Nephron (organoid): ENCODE measurements at regions not wholly inside any gene's neighbourhood (a gene's known extent, or its start where the extent isn't known, plus 50 kb on each side); places are given as distances from the start of the nearest gene placed in this dataset.

Source experiments
- H3K27ac Mint-ChIP-seq, 3 experiments: 2 replicates each; pipeline ENCODE4 v1.8.0; 2020; ENCODE audit warnings: mixed read lengths in 3 of 3, mild to moderate bottlenecking in 2 of 3, moderate library complexity in 1 of 3
- H3K27me3 Mint-ChIP-seq: 2 replicates; pipeline ENCODE4 v1.8.0; 2021; ENCODE audit warnings: low read depth, mild to moderate bottlenecking, moderate library complexity, mixed read lengths
- H3K36me3 Mint-ChIP-seq: 2 replicates; pipeline ENCODE4 v1.8.0; 2020; ENCODE audit warnings: low read depth, mixed read lengths
- H3K4me1 Mint-ChIP-seq: 2 replicates; pipeline ENCODE4 v1.8.0; 2020; ENCODE audit warnings: mixed read lengths
- H3K4me3 Mint-ChIP-seq, 3 experiments: 2 replicates each; pipeline ENCODE4 v1.8.0; 2020; ENCODE audit warnings: mild to moderate bottlenecking in 3 of 3, mixed read lengths in 3 of 3, moderate library complexity in 2 of 3
- H3K9me3 Mint-ChIP-seq: 2 replicates; pipeline ENCODE4 v1.8.0; 2020; ENCODE audit warnings: mixed read lengths
- TF ChIP-seq, protein P1 (sequence below), 3 experiments: fragments of 200-600 bp; sonication (generic); IDR thresholded peaks; one replicate each; pipeline ENCODE4 v1.5.0; 2021; ENCODE audit warnings: antibody characterized with exemption in 3 of 3; ENCODE audit not compliant: unreplicated experiment in 3 of 3

DNA sequence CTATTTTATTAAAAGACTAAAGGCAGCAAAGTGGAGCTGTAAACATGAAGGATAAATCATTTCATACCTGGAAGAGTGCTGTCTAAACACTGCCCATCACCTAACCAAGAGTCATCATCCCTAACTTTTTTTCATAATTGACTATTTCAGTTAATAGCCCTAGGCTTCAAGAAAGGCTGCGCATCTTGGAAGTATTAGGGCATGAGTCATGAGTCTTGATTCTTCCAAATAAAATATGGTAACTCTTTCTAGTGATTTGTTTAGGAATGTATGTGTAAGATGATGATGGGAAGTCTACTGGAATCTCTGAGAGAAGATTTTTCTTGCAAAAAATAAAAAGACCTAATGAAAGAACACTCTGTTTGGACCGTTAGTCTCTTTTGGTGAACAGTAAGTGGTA, 207.7 kb upstream of the AHR start:
- Mint-ChIP-seq H3K36me3 (no peaks in the 10 kb centered on the region), H3K27me3 (no peaks in the 10 kb centered on the region), H3K4me1 (no peaks in the 10 kb centered on the region), H3K4me3 (no peak overlapping the region), H3K9me3 (no peaks in the 10 kb centered on the region), H3K27ac (no peak overlapping the region)
- TF ChIP-seq, protein P1, sequence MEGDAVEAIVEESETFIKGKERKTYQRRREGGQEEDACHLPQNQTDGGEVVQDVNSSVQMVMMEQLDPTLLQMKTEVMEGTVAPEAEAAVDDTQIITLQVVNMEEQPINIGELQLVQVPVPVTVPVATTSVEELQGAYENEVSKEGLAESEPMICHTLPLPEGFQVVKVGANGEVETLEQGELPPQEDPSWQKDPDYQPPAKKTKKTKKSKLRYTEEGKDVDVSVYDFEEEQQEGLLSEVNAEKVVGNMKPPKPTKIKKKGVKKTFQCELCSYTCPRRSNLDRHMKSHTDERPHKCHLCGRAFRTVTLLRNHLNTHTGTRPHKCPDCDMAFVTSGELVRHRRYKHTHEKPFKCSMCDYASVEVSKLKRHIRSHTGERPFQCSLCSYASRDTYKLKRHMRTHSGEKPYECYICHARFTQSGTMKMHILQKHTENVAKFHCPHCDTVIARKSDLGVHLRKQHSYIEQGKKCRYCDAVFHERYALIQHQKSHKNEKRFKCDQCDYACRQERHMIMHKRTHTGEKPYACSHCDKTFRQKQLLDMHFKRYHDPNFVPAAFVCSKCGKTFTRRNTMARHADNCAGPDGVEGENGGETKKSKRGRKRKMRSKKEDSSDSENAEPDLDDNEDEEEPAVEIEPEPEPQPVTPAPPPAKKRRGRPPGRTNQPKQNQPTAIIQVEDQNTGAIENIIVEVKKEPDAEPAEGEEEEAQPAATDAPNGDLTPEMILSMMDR (IDR thresholded peaks at IDR 0.05; ENCODE audit: unreplicated experiment in 3 of 3): no peak

DNA sequence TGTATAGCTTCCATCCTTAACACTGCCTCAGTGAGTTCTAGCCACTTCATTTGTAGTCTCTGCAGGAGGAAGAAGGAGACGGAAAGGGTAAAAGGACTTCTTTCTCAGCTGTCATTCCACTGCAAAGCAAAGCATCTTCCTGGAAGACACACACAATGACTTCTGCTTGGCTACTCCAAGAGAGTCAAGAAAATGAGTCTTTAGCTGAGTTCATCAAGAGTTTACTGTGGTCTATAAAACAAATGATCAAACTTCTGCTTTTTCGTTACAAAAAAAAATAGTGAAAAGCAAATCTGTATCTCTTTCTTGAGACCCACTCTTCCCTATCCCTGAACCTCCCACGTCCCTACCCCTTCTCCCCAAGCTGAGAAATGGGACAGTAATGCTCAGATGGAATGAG, 205.0 kb upstream of the AHR start:
- Mint-ChIP-seq H3K4me3 (no peak overlapping the region), H3K27ac (no peak overlapping the region), H3K4me1 (no peaks in the 10 kb centered on the region), H3K27me3 (peaks cover 9% of the 10 kb centered on the region), H3K36me3 (no peaks in the 10 kb centered on the region), H3K9me3 (no peaks in the 10 kb centered on the region)
- TF ChIP-seq, protein P1 (IDR thresholded peaks at IDR 0.05; ENCODE audit: unreplicated experiment in 3 of 3): no peak

DNA sequence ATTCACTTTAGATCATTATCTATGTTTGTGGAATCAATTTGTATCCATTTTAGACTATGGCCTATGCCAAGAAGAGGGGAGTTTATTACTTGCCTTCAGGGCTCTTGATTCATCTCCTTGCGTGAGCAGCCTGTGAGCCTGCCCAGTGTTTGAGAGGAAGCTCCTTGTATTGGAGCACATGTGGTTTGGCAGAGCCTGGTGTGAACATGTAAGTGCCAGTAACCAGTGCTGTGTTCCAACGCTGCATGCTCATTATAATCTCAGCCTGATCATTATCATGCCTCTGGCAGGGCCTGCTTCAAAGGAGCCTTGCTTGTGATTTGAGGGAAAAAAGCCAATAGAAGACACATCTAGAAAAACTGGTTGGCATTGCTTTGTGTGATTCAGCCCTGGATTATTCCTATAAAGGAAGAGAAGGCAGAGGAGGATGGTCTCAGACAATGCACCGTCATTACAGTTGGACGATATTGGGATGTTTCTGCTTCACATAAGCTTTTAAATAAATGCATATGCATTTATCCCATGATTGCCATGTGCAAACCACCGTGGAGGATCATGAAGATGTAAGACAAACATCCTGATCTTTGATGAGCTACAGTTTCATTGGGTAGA, 203.4 kb upstream of the AHR start:
- no peaks in the 10 kb centered on the region for H3K9me3 Mint-ChIP-seq
- no peak overlapping the region for H3K4me3 Mint-ChIP-seq
- H3K36me3 Mint-ChIP-seq: no peaks in the 10 kb centered on the region
- H3K27ac Mint-ChIP-seq: no peak overlapping the region
- no peaks in the 10 kb centered on the region for H3K4me1 Mint-ChIP-seq
- H3K27me3 Mint-ChIP-seq: peaks cover 9% of the 10 kb centered on the region
- TF ChIP-seq, protein P1 (IDR thresholded peaks at IDR 0.05; ENCODE audit: unreplicated experiment in 3 of 3): no peak

DNA sequence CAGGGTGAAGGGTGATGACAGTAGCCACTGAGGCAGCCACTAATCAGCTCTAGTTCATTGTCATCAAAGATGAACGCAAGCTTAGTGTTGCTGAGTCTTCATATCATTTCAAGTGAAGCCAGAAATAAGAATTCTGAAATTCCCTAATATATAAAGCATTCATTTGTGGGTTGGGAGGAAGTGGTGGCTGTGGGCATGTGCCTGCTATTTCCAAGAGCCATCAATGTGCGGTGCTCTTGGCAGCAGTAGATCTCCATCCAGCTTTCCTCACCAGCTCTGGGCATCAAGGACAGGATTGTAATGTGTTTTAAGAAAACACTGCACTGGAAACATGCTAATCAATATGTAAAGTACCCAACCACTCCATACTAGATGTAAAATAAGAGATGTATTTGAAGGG, 202.5 kb upstream of the AHR start:
- Mint-ChIP-seq H3K9me3 (no peaks in the 10 kb centered on the region), H3K4me1 (no peaks in the 10 kb centered on the region), H3K4me3 (no peak overlapping the region), H3K36me3 (no peaks in the 10 kb centered on the region), H3K27me3 (peaks cover 9% of the 10 kb centered on the region), H3K27ac (no peak overlapping the region)
- TF ChIP-seq, protein P1 (IDR thresholded peaks at IDR 0.05; ENCODE audit: unreplicated experiment in 3 of 3): no peak

DNA sequence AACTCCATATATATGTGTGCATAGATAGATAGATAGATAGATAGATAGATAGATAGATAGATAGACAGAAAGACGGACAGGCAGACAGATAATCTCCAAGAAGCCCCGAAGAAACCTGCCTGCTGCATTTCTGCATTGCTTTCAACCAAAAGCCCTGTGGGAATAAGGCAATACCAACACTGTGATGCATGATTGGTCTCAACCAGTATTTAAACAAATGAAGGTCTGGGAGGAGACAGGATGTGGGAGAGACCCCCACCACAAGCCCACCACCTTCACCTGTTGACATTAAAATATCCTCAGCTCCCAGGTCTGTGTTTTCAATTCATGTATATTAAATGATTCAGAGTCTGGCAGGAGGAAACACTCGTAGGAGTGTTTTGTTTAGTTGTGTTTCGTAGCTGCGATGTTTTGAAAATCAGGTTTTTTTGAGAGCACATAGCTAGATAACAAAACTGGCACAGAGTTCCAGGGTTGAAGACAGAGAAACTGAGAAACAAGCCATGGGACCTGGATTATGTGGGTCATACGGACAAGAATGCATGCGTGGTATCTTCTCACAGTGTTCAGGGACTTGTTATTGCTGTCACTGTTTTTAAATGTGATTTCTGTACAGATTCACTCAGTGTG, 200.7 kb upstream of the AHR start:
- H3K9me3 Mint-ChIP-seq: no peaks in the 10 kb centered on the region
- peaks cover 9% of the 10 kb centered on the region for H3K27me3 Mint-ChIP-seq
- H3K36me3 Mint-ChIP-seq: no peaks in the 10 kb centered on the region
- H3K4me1 Mint-ChIP-seq: no peaks in the 10 kb centered on the region
- H3K4me3 Mint-ChIP-seq: no peak overlapping the region
- TF ChIP-seq, protein P1 (IDR thresholded peaks at IDR 0.05; ENCODE audit: unreplicated experiment in 3 of 3): no peak
- H3K27ac Mint-ChIP-seq: no peak overlapping the region

- Mint-ChIP-seq H3K4me1 (no peaks in the 10 kb centered on the region), H3K27ac (no peak overlapping the region), H3K4me3 (no peak overlapping the region), H3K9me3 (no peaks in the 10 kb centered on the region), H3K27me3 (peaks cover 9% of the 10 kb centered on the region), H3K36me3 (no peaks in the 10 kb centered on the region)
- TF ChIP-seq, protein P1 (IDR thresholded peaks at IDR 0.05; ENCODE audit: unreplicated experiment in 3 of 3): no peak
Observed at GRCh38 chr7:17098515-17098914, 199.9 kb upstream of the AHR start.
